HEK293 (cell line): ENCODE measurements at regions not wholly inside any gene's neighbourhood (a gene's known extent, or its start where the extent isn't known, plus 50 kb on each side); places are given as distances from the start of the nearest gene placed in this dataset.

ENCODE experiments used
- CTCF ChIA-PET: fragments of 350-600 bp; formaldehyde crosslinking; extraction: SDS; loops from one replicate; lab custom pipeline; 2021; ENCODE audit warnings: antibody characterized with exemption; lab: Yijun Ruan, JAX
- POLR2A ChIA-PET: fragments of 300-600 bp; formaldehyde crosslinking; extraction: SDS; loops from one replicate; lab custom pipeline; 2020; ENCODE audit warnings: antibody characterized with exemption, inconsistent platforms; lab: Yijun Ruan, JAX
- H3K27ac ChIP-seq: fragments of 200-500 bp; sonication (Bioruptor generic); 2 replicates; pipeline ENCODE4 v1.5.1; 2014; ENCODE audit warnings: low read depth, low read length, control low read depth, inconsistent platforms; ENCODE audit errors: extremely low read depth
- H3K36me3 ChIP-seq, 2 experiments: fragments of 200-500 bp in 1 of 2; sonication (Bioruptor generic) in 1 of 2; 1 replicate in 1 of 2; 2 replicates in 1 of 2; pipeline ENCODE4 v1.5.1; 2014 to 2017; ENCODE audit warnings: inconsistent platforms in 2 of 2, low read length in 2 of 2; ENCODE audit not compliant: control insufficient read depth in 2 of 2, insufficient read depth in 1 of 2
- H3K4me1 ChIP-seq: fragments of 200-500 bp; sonication (Bioruptor generic); 2 replicates; pipeline ENCODE4 v1.5.1; 2014; ENCODE audit warnings: mild to moderate bottlenecking, low read length, inconsistent platforms; ENCODE audit not compliant: control insufficient read depth, insufficient read depth
- H3K4me3 ChIP-seq: 2 replicates; pipeline ENCODE4 v1.5.1; 2011; ENCODE audit warnings: low read depth, mild to moderate bottlenecking, control low read depth, low read length, moderate library complexity
- H3K9me3 ChIP-seq: fragments of 200-500 bp; sonication (Bioruptor generic); 2 replicates; pipeline ENCODE4 v1.5.1; 2014; ENCODE audit warnings: low read depth, low read length, inconsistent platforms; ENCODE audit not compliant: control insufficient read depth, insufficient read depth
- GLIS1 ChIP-seq: fragments of 450-650 bp; formaldehyde crosslinking; IDR thresholded peaks from 2 replicates; pipeline ENCODE4 v1.5.1; 2016; ENCODE audit warnings: missing biosample characterization, missing genetic modification characterization
- IKZF3 ChIP-seq: fragments of 450-650 bp; IDR thresholded peaks from 2 replicates; pipeline ENCODE4 v1.5.0; 2018; ENCODE audit warnings: missing biosample characterization, mild to moderate bottlenecking, missing genetic modification characterization, moderate library complexity
- KLF10 ChIP-seq: fragments of 450-650 bp; IDR thresholded peaks from 2 replicates; pipeline ENCODE4 v1.5.1; 2018; ENCODE audit warnings: missing biosample characterization, mild to moderate bottlenecking, missing genetic modification characterization
- OVOL3 ChIP-seq: fragments of 450-650 bp; formaldehyde crosslinking; IDR thresholded peaks from 2 replicates; pipeline ENCODE4 v1.5.1; 2016; ENCODE audit warnings: missing biosample characterization, missing genetic modification characterization
- SALL2 ChIP-seq: fragments of 450-650 bp; formaldehyde crosslinking; IDR thresholded peaks from 2 replicates; pipeline ENCODE4 v1.5.0; 2017; ENCODE audit warnings: missing biosample characterization, mild to moderate bottlenecking, missing genetic modification characterization, borderline replicate concordance
- YY1 ChIP-seq: fragments of 450-650 bp; formaldehyde crosslinking; IDR thresholded peaks from 2 replicates; pipeline ENCODE4 v1.5.1; 2018; ENCODE audit warnings: missing biosample characterization, missing genetic modification characterization
- ZFP37 ChIP-seq: fragments of 450-650 bp; formaldehyde crosslinking; IDR thresholded peaks from 2 replicates; pipeline ENCODE4 v1.5.1; 2016; ENCODE audit warnings: missing biosample characterization, missing genetic modification characterization
- ZIC2 ChIP-seq: fragments of 450-650 bp; formaldehyde crosslinking; IDR thresholded peaks from 2 replicates; pipeline ENCODE4 v1.5.1; 2016; ENCODE audit warnings: missing biosample characterization, missing genetic modification characterization
- ZNF132 ChIP-seq: fragments of 450-650 bp; formaldehyde crosslinking; IDR thresholded peaks from 2 replicates; pipeline ENCODE4 v1.5.1; 2017; ENCODE audit warnings: missing biosample characterization, missing genetic modification characterization, borderline replicate concordance
- ZNF155 ChIP-seq: fragments of 450-650 bp; formaldehyde crosslinking; IDR thresholded peaks from 2 replicates; pipeline ENCODE4 v1.5.1; 2016; ENCODE audit warnings: missing biosample characterization, missing genetic modification characterization
- ZNF175 ChIP-seq: fragments of 450-650 bp; formaldehyde crosslinking; IDR thresholded peaks from 2 replicates; pipeline ENCODE4 v1.5.1; 2016; ENCODE audit warnings: missing biosample characterization, missing genetic modification characterization
- ZNF2 ChIP-seq: fragments of 450-650 bp; formaldehyde crosslinking; IDR thresholded peaks from 2 replicates; pipeline ENCODE4 v1.5.1; 2016; ENCODE audit warnings: missing biosample characterization, missing genetic modification characterization
- ZNF214 ChIP-seq: fragments of 450-650 bp; formaldehyde crosslinking; IDR thresholded peaks from 2 replicates; pipeline ENCODE4 v1.5.1; 2017; ENCODE audit warnings: missing biosample characterization, mild to moderate bottlenecking, missing genetic modification characterization, borderline replicate concordance
- ZNF302 ChIP-seq: fragments of 450-650 bp; formaldehyde crosslinking; IDR thresholded peaks from 2 replicates; pipeline ENCODE4 v1.5.1; 2016; ENCODE audit warnings: missing biosample characterization, missing genetic modification characterization, low read depth
- ZNF335 ChIP-seq: fragments of 450-650 bp; formaldehyde crosslinking; conservative IDR thresholded peaks from 2 replicates; pipeline ENCODE4 v1.5.1; 2016; ENCODE audit warnings: missing biosample characterization, missing genetic modification characterization
- ZNF416 ChIP-seq: fragments of 450-650 bp; formaldehyde crosslinking; IDR thresholded peaks from 2 replicates; pipeline ENCODE4 v1.5.1; 2016; ENCODE audit warnings: missing biosample characterization, missing genetic modification characterization
- ZNF423 ChIP-seq: fragments of 450-650 bp; formaldehyde crosslinking; IDR thresholded peaks from 2 replicates; pipeline ENCODE4 v1.5.1; 2016; ENCODE audit warnings: missing biosample characterization, missing genetic modification characterization
- ZNF426 ChIP-seq: fragments of 450-650 bp; formaldehyde crosslinking; IDR thresholded peaks from 2 replicates; pipeline ENCODE4 v1.5.1; 2017; ENCODE audit warnings: missing biosample characterization, missing genetic modification characterization, mild to moderate bottlenecking, inconsistent platforms, moderate library complexity
- ZNF48 ChIP-seq: fragments of 450-650 bp; formaldehyde crosslinking; IDR thresholded peaks from 2 replicates; pipeline ENCODE4 v1.5.1; 2016; ENCODE audit warnings: missing biosample characterization, missing genetic modification characterization
- ZNF585B ChIP-seq: fragments of 450-650 bp; formaldehyde crosslinking; IDR thresholded peaks from 2 replicates; pipeline ENCODE4 v1.5.1; 2016; ENCODE audit warnings: missing biosample characterization, missing genetic modification characterization
- ZNF600 ChIP-seq: fragments of 450-650 bp; formaldehyde crosslinking; IDR thresholded peaks from 2 replicates; pipeline ENCODE4 v1.5.1; 2016; ENCODE audit warnings: missing biosample characterization, missing genetic modification characterization
- ZNF658 ChIP-seq: fragments of 450-650 bp; formaldehyde crosslinking; IDR thresholded peaks from 2 replicates; pipeline ENCODE4; 2016; ENCODE audit warnings: missing biosample characterization, missing genetic modification characterization
- ZNF660 ChIP-seq: fragments of 450-650 bp; IDR thresholded peaks from 2 replicates; pipeline ENCODE4 v1.5.1; 2018; ENCODE audit warnings: missing biosample characterization, mild to moderate bottlenecking, missing genetic modification characterization
- ZNF701 ChIP-seq: fragments of 450-650 bp; formaldehyde crosslinking; IDR thresholded peaks from 2 replicates; pipeline ENCODE4 v1.5.1; 2016; ENCODE audit warnings: missing biosample characterization, missing genetic modification characterization
- ZNF791 ChIP-seq: fragments of 450-650 bp; formaldehyde crosslinking; IDR thresholded peaks from 2 replicates; pipeline ENCODE4 v1.5.1; 2016; ENCODE audit warnings: missing biosample characterization, missing genetic modification characterization
- ZSCAN16 ChIP-seq: fragments of 450-650 bp; formaldehyde crosslinking; IDR thresholded peaks from 2 replicates; pipeline ENCODE4 v1.5.1; 2016; ENCODE audit warnings: missing biosample characterization, missing genetic modification characterization
- TF ChIP-seq, protein P1 (sequence below): fragments of 450-650 bp; formaldehyde crosslinking; IDR thresholded peaks from 2 replicates; pipeline ENCODE4 v1.5.1; 2016; ENCODE audit warnings: missing biosample characterization, missing genetic modification characterization
- TF ChIP-seq, protein P2 (sequence below): fragments of 450-650 bp; formaldehyde crosslinking; IDR thresholded peaks from 2 replicates; pipeline ENCODE4 v1.5.1; 2016; ENCODE audit warnings: missing biosample characterization, missing genetic modification characterization, low read depth

DNA sequence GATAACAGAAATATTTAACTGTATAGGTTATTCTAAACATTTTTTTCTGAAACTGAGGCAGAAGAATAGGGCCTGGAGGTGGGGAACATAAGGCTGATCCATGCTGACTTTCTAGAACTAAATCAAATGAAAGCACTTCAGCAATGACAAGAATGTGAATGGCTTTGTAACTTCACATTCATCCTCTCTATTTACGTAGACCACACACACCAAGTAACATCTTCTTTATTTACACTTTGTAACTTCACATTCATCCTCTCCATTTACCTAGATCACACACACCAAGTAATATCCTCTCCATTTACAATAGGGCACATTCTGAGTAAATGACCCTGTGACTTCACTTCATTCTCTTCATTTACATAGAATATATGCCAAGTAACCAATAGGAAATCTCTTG lies 251.8 kb upstream of the CDH9 start (continued):
- no peak for TF ChIP-seq ZNF335 (tag by site-specific recombination)
- no peak for TF ChIP-seq ZNF48 (tag by site-specific recombination)
- TF ChIP-seq ZIC2 (tag by site-specific recombination), result no peak

DNA sequence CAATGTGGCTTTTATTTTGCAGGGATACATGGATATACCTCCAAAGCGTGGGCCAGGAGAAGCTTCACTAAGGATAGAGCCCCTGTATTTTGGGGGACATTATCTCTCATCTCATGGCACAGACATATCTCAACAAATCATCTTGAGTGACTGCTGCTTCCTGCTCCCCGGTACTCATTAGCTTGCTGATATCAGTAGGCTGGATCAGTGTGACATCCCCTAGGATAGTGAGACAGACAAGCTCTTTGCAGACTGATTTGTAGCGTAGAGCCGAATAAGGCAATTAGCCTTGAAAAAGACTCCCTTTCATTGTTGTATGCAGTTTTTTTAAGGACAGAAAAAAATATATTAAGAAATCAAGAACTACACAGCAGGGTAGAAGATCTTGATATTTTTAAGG lies 237.7 kb upstream of the CDH9 start:
- no peak overlapping the region for H3K27ac ChIP-seq
- no peaks in the 10 kb centered on the region for H3K4me1 ChIP-seq
- H3K36me3 ChIP-seq, result no peaks in the 10 kb centered on the region
- ChIA-PET POLR2A (no interaction called here), CTCF (no interaction called here)
- TF ChIP-seq ZNF132 (tag by site-specific recombination) (no peak), ZNF416 (tag by site-specific recombination) (no peak), ZNF2 (no peak), ZNF658 (tag by site-specific recombination) (no peak), ZNF426 (no peak), YY1 (tag by site-specific recombination) (no peak)
- TF ChIP-seq, protein P1, sequence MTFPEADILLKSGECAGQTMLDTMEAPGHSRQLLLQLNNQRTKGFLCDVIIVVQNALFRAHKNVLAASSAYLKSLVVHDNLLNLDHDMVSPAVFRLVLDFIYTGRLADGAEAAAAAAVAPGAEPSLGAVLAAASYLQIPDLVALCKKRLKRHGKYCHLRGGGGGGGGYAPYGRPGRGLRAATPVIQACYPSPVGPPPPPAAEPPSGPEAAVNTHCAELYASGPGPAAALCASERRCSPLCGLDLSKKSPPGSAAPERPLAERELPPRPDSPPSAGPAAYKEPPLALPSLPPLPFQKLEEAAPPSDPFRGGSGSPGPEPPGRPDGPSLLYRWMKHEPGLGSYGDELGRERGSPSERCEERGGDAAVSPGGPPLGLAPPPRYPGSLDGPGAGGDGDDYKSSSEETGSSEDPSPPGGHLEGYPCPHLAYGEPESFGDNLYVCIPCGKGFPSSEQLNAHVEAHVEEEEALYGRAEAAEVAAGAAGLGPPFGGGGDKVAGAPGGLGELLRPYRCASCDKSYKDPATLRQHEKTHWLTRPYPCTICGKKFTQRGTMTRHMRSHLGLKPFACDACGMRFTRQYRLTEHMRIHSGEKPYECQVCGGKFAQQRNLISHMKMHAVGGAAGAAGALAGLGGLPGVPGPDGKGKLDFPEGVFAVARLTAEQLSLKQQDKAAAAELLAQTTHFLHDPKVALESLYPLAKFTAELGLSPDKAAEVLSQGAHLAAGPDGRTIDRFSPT (tag by site-specific recombination), result no peak
- H3K4me3 ChIP-seq, result no peak overlapping the region
- H3K9me3 ChIP-seq, result no peaks in the 10 kb centered on the region

DNA sequence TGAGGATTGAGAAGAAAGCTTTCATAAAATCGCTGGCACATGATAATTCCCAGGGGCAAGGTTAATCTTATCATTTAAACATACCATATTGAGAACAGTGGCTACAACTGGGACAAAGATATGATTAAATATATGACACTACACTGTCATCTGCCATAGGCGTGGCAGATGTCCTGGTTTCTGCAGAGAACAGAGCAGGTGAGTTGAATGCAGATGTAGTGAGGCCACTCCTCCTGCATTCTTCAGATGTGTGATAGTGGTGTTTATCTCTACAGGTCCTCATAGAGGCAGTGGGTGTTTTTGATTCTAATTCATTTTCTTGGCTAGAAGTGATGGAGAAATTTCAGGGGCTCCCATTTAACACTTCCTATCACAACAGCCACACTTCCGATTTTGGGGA lies 237.0 kb upstream of the CDH9 start:
- no peaks in the 10 kb centered on the region for H3K4me1 ChIP-seq
- ChIA-PET CTCF (no interaction called here), POLR2A (no interaction called here)
- no peak for TF ChIP-seq ZNF214 (tag by site-specific recombination)
- no peak overlapping the region for H3K27ac ChIP-seq
- H3K9me3 ChIP-seq, result no peaks in the 10 kb centered on the region
- H3K36me3 ChIP-seq, result no peaks in the 10 kb centered on the region
- no peak overlapping the region for H3K4me3 ChIP-seq

DNA sequence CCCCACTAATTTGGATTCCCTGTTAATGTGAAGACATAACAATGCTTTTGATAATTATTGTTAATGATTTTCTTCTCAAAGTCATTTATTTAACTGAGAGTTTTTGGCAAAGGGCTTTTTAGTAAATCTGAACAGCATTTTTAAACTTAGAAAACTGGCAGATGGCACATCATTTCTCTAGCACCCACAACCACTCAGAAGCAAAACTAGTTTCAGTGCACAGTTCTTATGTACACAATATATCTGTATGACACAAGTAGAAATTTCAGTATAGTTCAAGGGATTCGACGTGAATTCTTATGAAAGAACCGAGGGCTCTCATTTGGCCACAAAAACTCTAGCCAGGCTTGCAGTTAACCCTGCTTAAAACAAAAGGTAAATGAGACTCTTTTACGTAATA lies 231.4 kb upstream of the CDH9 start:
- POLR2A ChIA-PET, result no interaction called here

DNA sequence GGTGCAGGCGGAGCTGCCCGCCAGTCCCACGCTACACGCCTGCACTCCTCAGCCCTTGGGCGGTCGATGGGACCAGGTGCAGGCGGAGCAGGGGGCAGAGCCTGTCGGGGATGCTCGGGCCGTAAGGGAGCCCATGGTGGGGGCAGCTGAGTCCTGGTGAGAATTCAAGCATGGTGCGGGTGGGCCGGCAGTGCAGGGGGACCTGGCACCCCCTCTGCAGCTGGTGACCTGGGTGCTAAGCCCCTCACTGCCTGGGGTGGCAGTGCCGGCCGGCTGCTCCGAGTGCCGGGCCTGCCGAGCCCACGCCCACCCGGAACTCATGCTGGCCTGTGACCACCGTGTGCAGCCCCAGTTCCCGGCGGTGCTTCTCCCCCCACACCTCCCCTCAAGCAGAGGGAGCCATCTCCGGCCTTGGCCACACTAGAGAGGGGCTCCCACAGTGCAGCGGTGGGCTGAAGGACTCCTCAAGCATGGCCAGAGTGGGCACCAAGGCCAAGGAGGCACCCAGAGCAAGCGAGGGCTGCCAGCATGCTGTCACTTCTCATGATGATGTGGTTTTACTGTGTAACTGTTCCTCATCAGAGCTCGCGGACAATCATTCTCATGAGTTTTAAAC lies 228.9 kb upstream of the CDH9 start:
- TF ChIP-seq ZFP37 (no peak), ZNF175 (no peak), ZNF155 (tag by site-specific recombination) (no peak), ZNF585B (tag by site-specific recombination) (no peak), ZSCAN16 (tag by site-specific recombination) (no peak), ZNF416 (tag by site-specific recombination) (no peak), ZNF600 (tag by site-specific recombination) (no peak), ZNF701 (tag by site-specific recombination) (no peak), ZNF791 (tag by site-specific recombination) (no peak), ZNF423 (tag by site-specific recombination) (no peak), KLF10 (no peak), GLIS1 (tag by site-specific recombination) (no peak), ZNF302 (no peak), IKZF3 (tag by site-specific recombination) (no peak)
- TF ChIP-seq, protein P2, sequence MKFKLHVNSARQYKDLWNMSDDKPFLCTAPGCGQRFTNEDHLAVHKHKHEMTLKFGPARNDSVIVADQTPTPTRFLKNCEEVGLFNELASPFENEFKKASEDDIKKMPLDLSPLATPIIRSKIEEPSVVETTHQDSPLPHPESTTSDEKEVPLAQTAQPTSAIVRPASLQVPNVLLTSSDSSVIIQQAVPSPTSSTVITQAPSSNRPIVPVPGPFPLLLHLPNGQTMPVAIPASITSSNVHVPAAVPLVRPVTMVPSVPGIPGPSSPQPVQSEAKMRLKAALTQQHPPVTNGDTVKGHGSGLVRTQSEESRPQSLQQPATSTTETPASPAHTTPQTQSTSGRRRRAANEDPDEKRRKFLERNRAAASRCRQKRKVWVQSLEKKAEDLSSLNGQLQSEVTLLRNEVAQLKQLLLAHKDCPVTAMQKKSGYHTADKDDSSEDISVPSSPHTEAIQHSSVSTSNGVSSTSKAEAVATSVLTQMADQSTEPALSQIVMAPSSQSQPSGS (tag by site-specific recombination), result no peak
- CTCF ChIA-PET, result no interaction called here
- Histone ChIP-seq H3K27ac (no peak overlapping the region), H3K4me1 (no peaks in the 10 kb centered on the region), H3K9me3 (no peaks in the 10 kb centered on the region; the same call in 1 of the 2 replicates), H3K36me3 (no peaks in the 10 kb centered on the region), H3K4me3 (no peak overlapping the region)
- POLR2A ChIA-PET, result no interaction called here

More for the DNA sequence above, 231.4 kb upstream of the CDH9 start:
- Histone ChIP-seq H3K27ac (no peak overlapping the region), H3K9me3 (no peaks in the 10 kb centered on the region), H3K4me1 (no peaks in the 10 kb centered on the region), H3K36me3 (no peaks in the 10 kb centered on the region), H3K4me3 (no peak overlapping the region)
- CTCF ChIA-PET, result no interaction called here
- TF ChIP-seq ZNF302 (no peak), ZNF660 (no peak), OVOL3 (tag by site-specific recombination) (no peak), SALL2 (tag by site-specific recombination) (no peak)
